HUES48 (cell line): ENCODE measurements at regions not wholly inside any gene's neighbourhood (a gene's known extent, or its start where the extent isn't known, plus 50 kb on each side); places are given as distances from the start of the nearest gene placed in this dataset.

Experiments used
- H3K27ac ChIP-seq: one replicate; pipeline ENCODE4 v1.7.0; 2013; ENCODE audit warnings: low read depth, low read length, inconsistent platforms
- H3K27me3 ChIP-seq: 2 replicates; pipeline ENCODE4 v1.6.1; 2013; ENCODE audit warnings: mild to moderate bottlenecking, low read length; ENCODE audit not compliant: control insufficient read depth, insufficient read depth
- H3K36me3 ChIP-seq: 2 replicates; pipeline ENCODE4 v1.6.1; 2013; ENCODE audit warnings: low read length; ENCODE audit not compliant: control insufficient read depth, insufficient read depth
- H3K4me1 ChIP-seq: 2 replicates; pipeline ENCODE4 v1.6.1; 2013; ENCODE audit warnings: mild to moderate bottlenecking, low read length; ENCODE audit not compliant: control insufficient read depth, insufficient read depth
- H3K4me3 ChIP-seq: 2 replicates; pipeline ENCODE4 v1.5.1; 2013; ENCODE audit warnings: mild to moderate bottlenecking, low read depth, low read length
- H3K9ac ChIP-seq: 2 replicates; pipeline ENCODE4 v1.6.1; 2013; ENCODE audit warnings: mild to moderate bottlenecking, low read depth, low read length, moderate library complexity
- H3K9me3 ChIP-seq: 2 replicates; pipeline ENCODE4 v1.6.1; 2013; ENCODE audit warnings: low read length; ENCODE audit not compliant: control insufficient read depth, insufficient read depth

GRCh38 chr4:175424111-175424510 lies 388.0 kb downstream of the GPM6A start:
- Histone ChIP-seq H3K4me1 (peaks cover 3% of the 10 kb centered on the region; the same call in 1 of the 2 replicates), H3K4me3 (no peak overlapping the region), H3K9ac (no peak overlapping the region), H3K36me3 (no peaks in the 10 kb centered on the region), H3K9me3 (no peaks in the 10 kb centered on the region), H3K27me3 (no peaks in the 10 kb centered on the region), H3K27ac (no peak overlapping the region)

GRCh38 chr4:175427751-175428150 lies 384.3 kb downstream of the GPM6A start:
- H3K4me1 ChIP-seq, result peaks cover 3% of the 10 kb centered on the region; the same call in 1 of the 2 replicates
- H3K9ac ChIP-seq, result no peak overlapping the region
- H3K27ac ChIP-seq, result no peak overlapping the region
- H3K27me3 ChIP-seq, result no peaks in the 10 kb centered on the region
- no peak overlapping the region for H3K4me3 ChIP-seq
- no peaks in the 10 kb centered on the region for H3K36me3 ChIP-seq
- no peaks in the 10 kb centered on the region for H3K9me3 ChIP-seq

- Histone ChIP-seq H3K9ac (no peak overlapping the region), H3K27me3 (no peaks in the 10 kb centered on the region), H3K27ac (no peak overlapping the region), H3K4me3 (no peak overlapping the region), H3K4me1 (peaks cover 3% of the 10 kb centered on the region; the same call in 1 of the 2 replicates), H3K36me3 (no peaks in the 10 kb centered on the region), H3K9me3 (no peaks in the 10 kb centered on the region)
Observed at GRCh38 chr4:175431694-175432093, 380.4 kb downstream of the GPM6A start.

GRCh38 chr4:175435381-175435783 lies 376.7 kb downstream of the GPM6A start:
- H3K27me3 ChIP-seq, result no peaks in the 10 kb centered on the region
- H3K9ac ChIP-seq, result no peak overlapping the region
- H3K9me3 ChIP-seq, result no peaks in the 10 kb centered on the region
- H3K36me3 ChIP-seq, result no peaks in the 10 kb centered on the region
- H3K4me1 ChIP-seq, result no peaks in the 10 kb centered on the region
- H3K27ac ChIP-seq, result no peak overlapping the region
- no peak overlapping the region for H3K4me3 ChIP-seq

- Histone ChIP-seq H3K27ac (no peak overlapping the region), H3K9me3 (no peaks in the 10 kb centered on the region), H3K36me3 (no peaks in the 10 kb centered on the region), H3K27me3 (no peaks in the 10 kb centered on the region), H3K9ac (no peak overlapping the region), H3K4me1 (no peaks in the 10 kb centered on the region), H3K4me3 (no peak overlapping the region)
Observed at GRCh38 chr4:175436196-175436595, 375.9 kb downstream of the GPM6A start.

GRCh38 chr4:175440786-175441185 lies 371.3 kb downstream of the GPM6A start:
- H3K4me1 ChIP-seq, result 0 out of 2 replicates have a peak, but pooled peaks cover 7% of the 10 kb centered on the region

DNA sequence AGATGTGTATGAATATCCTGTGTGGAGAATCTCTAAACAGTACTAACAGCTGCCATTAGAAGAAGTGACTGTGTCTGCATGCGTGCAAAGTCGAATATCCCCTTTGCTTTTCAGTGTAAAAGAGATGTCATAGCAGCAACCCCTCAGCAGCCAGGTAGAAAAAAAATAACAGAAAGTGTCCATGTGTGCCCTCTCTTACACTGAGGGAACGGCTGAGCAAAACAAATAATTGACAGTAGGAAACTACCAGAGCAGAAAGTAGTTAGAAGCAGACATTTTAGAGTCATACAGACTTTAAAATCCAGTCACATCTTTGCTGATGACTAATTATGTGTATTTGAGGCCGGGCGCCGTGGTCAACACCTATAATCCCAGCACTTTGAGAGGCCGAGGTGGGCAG lies 370.8 kb downstream of the GPM6A start:
- Histone ChIP-seq H3K4me3 (no peak overlapping the region), H3K4me1 (0 out of 2 replicates have a peak, but pooled peaks cover 7% of the 10 kb centered on the region), H3K27me3 (no peaks in the 10 kb centered on the region), H3K36me3 (no peaks in the 10 kb centered on the region), H3K9ac (no peak overlapping the region), H3K9me3 (no peaks in the 10 kb centered on the region), H3K27ac (no peak overlapping the region)

More at GRCh38 chr4:175440786-175441185, 371.3 kb downstream of the GPM6A start:
- H3K9me3 ChIP-seq, result no peaks in the 10 kb centered on the region
- H3K27me3 ChIP-seq, result no peaks in the 10 kb centered on the region
- no peaks in the 10 kb centered on the region for H3K36me3 ChIP-seq
- H3K9ac ChIP-seq, result no peak overlapping the region
- H3K4me3 ChIP-seq, result no peak overlapping the region
- no peak overlapping the region for H3K27ac ChIP-seq

GRCh38 chr4:175443547-175443946 lies 368.5 kb downstream of the GPM6A start:
- no peaks in the 10 kb centered on the region for H3K36me3 ChIP-seq
- H3K27ac ChIP-seq, result no peak overlapping the region
- H3K4me1 ChIP-seq, result 0 out of 2 replicates have a peak, but pooled peaks cover 7% of the 10 kb centered on the region
- H3K4me3 ChIP-seq, result no peak overlapping the region
- no peaks in the 10 kb centered on the region for H3K27me3 ChIP-seq
- H3K9me3 ChIP-seq, result no peaks in the 10 kb centered on the region
- no peak overlapping the region for H3K9ac ChIP-seq

DNA sequence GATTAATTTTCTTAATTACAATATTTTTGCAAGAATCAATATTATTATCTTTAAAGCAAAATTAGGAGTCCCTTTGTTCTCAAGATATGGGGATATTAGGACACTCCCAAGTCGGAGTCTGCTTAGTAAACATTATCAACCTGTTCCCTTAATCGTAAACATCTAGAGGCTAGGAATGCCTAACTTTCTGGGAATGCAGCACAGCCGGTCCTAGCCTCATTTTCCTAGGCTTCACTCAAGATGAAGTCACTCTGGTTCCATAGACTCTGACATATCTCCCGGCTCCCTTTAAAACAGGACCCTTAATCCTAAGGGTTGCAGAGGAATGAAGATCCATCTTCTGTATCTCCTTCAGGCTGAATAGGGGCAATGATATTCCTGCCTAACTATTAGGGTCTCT lies 367.6 kb downstream of the GPM6A start:
- Histone ChIP-seq H3K4me1 (0 out of 2 replicates have a peak, but pooled peaks cover 7% of the 10 kb centered on the region), H3K9ac (no peak overlapping the region), H3K27me3 (no peaks in the 10 kb centered on the region), H3K27ac (no peak overlapping the region), H3K4me3 (no peak overlapping the region), H3K9me3 (no peaks in the 10 kb centered on the region), H3K36me3 (no peaks in the 10 kb centered on the region)

- Histone ChIP-seq H3K27me3 (no peaks in the 10 kb centered on the region), H3K9ac (no peak overlapping the region), H3K4me1 (0 out of 2 replicates have a peak, but pooled peaks cover 7% of the 10 kb centered on the region), H3K9me3 (no peaks in the 10 kb centered on the region), H3K36me3 (no peaks in the 10 kb centered on the region), H3K4me3 (no peak overlapping the region), H3K27ac (no peak overlapping the region)
Observed at GRCh38 chr4:175447016-175447415, 365.0 kb downstream of the GPM6A start.

GRCh38 chr4:175450446-175450845 lies 361.6 kb downstream of the GPM6A start:
- no peaks in the 10 kb centered on the region for H3K9me3 ChIP-seq
- H3K9ac ChIP-seq, result no peak overlapping the region
- no peaks in the 10 kb centered on the region for H3K27me3 ChIP-seq
- no peak overlapping the region for H3K27ac ChIP-seq
- no peaks in the 10 kb centered on the region for H3K36me3 ChIP-seq
- H3K4me3 ChIP-seq, result no peak overlapping the region
- H3K4me1 ChIP-seq, result no peaks in the 10 kb centered on the region
